ENCODE measurements at regions not wholly inside any gene's neighbourhood (a gene's known extent, or its start where the extent isn't known, plus 50 kb on each side); places are given as distances from the start of the nearest gene placed in this dataset.

DNA sequence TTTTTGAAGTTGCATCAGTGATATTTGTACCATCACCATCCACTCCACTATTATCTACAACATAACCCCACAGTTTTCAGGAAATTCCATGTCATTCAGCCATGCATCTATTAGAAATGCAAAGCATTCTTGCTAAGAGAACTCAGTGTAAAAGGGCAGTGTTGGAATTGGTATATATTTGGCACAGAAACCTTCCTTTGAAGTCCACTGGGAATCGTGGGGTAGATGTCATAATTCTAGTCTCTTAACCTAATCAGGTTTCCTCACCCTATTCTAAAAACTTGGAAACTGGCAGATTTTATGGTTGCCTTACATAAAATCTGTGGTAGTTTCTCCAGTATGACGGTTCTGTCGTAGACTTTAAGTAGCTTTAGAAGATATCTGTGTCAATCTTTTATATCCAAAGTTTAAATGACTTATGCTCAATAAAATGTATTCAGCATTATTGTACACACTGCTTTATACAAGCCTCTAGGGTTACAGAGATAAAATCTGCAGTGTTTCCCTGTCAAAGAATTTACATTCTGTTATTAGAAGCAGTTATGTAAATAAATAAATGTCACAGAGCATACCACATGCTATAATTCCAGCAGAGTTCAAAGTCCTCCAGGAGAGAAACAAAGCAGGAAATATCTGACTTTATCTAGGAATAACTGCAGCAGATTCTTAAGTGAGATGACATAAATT, 704.4 kb upstream of the CELF2 start:
- TF ChIP-seq CTCF (conservative IDR thresholded peaks at IDR 0.05; ENCODE audit: low read depth, low read length) (no peak), POLR2A (IDR thresholded peaks at IDR 0.05; ENCODE audit: low read depth, low read length) (no peak), RAD21 (IDR thresholded peaks at IDR 0.05; ENCODE audit: low read length) (no peak), USF2 (IDR thresholded peaks at IDR 0.05; ENCODE audit: low read depth, low read length) (no peak), MXI1 (IDR thresholded peaks at IDR 0.05; ENCODE audit: borderline replicate concordance, low read depth, low read length) (no peak), RCOR1 (IDR thresholded peaks at IDR 0.05; ENCODE audit: insufficient replicate concordance, low read length) (no peak), CEBPB (IDR thresholded peaks at IDR 0.05; ENCODE audit: low read depth, low read length) (no peak), SMC3 (IDR thresholded peaks at IDR 0.05; ENCODE audit: low read depth, low read length) (no peak), BHLHE40 (IDR thresholded peaks at IDR 0.05; ENCODE audit: low read depth, low read length) (no peak), RFX5 (IDR thresholded peaks at IDR 0.05; ENCODE audit: low read depth, low read length) (no peak), MAZ (IDR thresholded peaks at IDR 0.05; ENCODE audit: borderline replicate concordance, low read depth, low read length) (no peak)
- TF ChIP-seq, protein P1, sequence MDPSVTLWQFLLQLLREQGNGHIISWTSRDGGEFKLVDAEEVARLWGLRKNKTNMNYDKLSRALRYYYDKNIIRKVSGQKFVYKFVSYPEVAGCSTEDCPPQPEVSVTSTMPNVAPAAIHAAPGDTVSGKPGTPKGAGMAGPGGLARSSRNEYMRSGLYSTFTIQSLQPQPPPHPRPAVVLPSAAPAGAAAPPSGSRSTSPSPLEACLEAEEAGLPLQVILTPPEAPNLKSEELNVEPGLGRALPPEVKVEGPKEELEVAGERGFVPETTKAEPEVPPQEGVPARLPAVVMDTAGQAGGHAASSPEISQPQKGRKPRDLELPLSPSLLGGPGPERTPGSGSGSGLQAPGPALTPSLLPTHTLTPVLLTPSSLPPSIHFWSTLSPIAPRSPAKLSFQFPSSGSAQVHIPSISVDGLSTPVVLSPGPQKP (IDR thresholded peaks at IDR 0.05; ENCODE audit: borderline replicate concordance, low read depth, low read length): no peak

Data from IMR-90 (cell line).